ENCODE measurements at regions not wholly inside any gene's neighbourhood (a gene's known extent, or its start where the extent isn't known, plus 50 kb on each side); places are given as distances from the start of the nearest gene placed in this dataset.

DNA sequence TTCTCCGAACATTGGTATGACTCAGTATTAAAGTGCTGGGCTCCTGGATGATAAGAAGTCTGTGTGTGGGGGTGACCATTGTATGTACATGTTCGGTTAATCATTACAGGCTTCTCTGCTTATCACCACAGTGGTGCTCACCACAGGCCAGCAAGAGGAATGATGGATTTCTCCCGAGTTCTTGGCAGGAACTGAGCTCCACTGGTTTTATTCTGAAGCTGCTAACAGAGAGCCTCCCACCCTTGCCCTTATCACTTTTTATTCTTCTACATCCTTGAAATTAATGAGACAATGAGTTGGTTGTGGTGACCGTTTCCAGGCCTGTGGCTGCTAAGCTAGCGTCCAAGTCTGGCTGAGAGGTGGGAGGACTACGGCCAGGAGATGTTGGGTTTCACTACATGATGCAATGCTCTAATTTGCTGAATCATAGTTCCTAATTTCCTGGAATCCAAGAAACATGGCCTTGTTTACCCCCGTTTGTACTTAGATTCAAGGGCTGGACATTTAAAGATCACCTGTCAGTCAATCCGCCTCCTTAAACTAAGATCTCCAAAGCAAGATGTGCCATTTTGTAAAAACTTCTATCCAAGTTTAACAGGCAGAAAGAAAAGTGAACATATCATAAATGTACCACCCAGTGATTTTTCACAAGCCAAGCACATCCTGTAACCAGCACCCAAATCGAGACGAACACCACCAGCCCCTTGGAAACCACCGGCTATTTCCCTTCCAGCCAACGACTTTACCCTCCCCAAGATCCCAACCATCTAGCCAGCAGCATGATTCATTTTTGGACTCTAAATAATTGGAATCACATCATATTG, 172.5 kb downstream of the FOXA2 start (continued):
- no peak for TF ChIP-seq PTRF (tag; IDR thresholded peaks at IDR 0.05)
- no peak for TF ChIP-seq RBM25 (IDR thresholded peaks at IDR 0.05; ENCODE audit: low read depth, low read length, severe bottlenecking)
- TF ChIP-seq, protein P1, sequence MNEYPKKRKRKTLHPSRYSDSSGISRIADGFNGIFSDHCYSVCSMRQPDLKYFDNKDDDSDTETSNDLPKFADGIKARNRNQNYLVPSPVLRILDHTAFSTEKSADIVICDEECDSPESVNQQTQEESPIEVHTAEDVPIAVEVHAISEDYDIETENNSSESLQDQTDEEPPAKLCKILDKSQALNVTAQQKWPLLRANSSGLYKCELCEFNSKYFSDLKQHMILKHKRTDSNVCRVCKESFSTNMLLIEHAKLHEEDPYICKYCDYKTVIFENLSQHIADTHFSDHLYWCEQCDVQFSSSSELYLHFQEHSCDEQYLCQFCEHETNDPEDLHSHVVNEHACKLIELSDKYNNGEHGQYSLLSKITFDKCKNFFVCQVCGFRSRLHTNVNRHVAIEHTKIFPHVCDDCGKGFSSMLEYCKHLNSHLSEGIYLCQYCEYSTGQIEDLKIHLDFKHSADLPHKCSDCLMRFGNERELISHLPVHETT (CRISPR knock-in tag; conservative IDR thresholded peaks at IDR 0.05 in 1 of 2, IDR thresholded peaks at IDR 0.05 in 1 of 2) = no peak; a peak in 1 of 4 replicates
- no peak for TF ChIP-seq ZNF75A (CRISPR knock-in tag; IDR thresholded peaks at IDR 0.05)
- TF ChIP-seq PPARD (CRISPR knock-in tag; IDR thresholded peaks at IDR 0.05) = no peak
- no peak for TF ChIP-seq ZBTB26 (CRISPR knock-in tag; IDR thresholded peaks at IDR 0.05)
- TF ChIP-seq SLC30A9 (CRISPR knock-in tag; IDR thresholded peaks at IDR 0.05) = no peak
- no peak for TF ChIP-seq SIN3A (IDR thresholded peaks at IDR 0.05; ENCODE audit: borderline replicate concordance in 2 of 2, control insufficient read depth in 1 of 2, low read depth in 2 of 2, low read length in 2 of 2)
- TF ChIP-seq, protein P2, sequence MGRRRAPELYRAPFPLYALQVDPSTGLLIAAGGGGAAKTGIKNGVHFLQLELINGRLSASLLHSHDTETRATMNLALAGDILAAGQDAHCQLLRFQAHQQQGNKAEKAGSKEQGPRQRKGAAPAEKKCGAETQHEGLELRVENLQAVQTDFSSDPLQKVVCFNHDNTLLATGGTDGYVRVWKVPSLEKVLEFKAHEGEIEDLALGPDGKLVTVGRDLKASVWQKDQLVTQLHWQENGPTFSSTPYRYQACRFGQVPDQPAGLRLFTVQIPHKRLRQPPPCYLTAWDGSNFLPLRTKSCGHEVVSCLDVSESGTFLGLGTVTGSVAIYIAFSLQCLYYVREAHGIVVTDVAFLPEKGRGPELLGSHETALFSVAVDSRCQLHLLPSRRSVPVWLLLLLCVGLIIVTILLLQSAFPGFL (CRISPR knock-in tag; IDR thresholded peaks at IDR 0.05) = no peak
- TF ChIP-seq ELF4 (CRISPR knock-in tag; IDR thresholded peaks at IDR 0.05) = no peak
- no peak for TF ChIP-seq ZBTB8A (IDR thresholded peaks at IDR 0.05; ENCODE audit: partially characterized antibody)
- TF ChIP-seq FOXP1 (CRISPR knock-in tag; IDR thresholded peaks at IDR 0.05) = no peak
- peak; percentile 46 for TF ChIP-seq NFIC (IDR thresholded peaks at IDR 0.05)

Data from K562 (cell line).